Liver (tissue), 8 donors: ENCODE measurements at regions not wholly inside any gene's neighbourhood (a gene's known extent, or its start where the extent isn't known, plus 50 kb on each side); places are given as distances from the start of the nearest gene placed in this dataset.

Experiments
- DNase-seq: peaks from one replicate; pipeline ENCODE4 v3.0.0-alpha.2; 2017; ENCODE audit warnings: low spot score
- H3K27ac ChIP-seq, 2 donors: one replicate each; pipeline ENCODE4 v1.7.0; 2013; ENCODE audit warnings: inconsistent platforms in 2 of 2, low read length in 2 of 2, control low read depth in 1 of 2, low read depth in 1 of 2, mild to moderate bottlenecking in 1 of 2
- H3K27me3 ChIP-seq, 4 donors: one replicate each; pipeline versions ENCODE4 v1.6.1 to v1.7.0; 2013; ENCODE audit warnings: low read length in 3 of 4, inconsistent platforms in 1 of 4, mild to moderate bottlenecking in 1 of 4, moderate library complexity in 1 of 4; ENCODE audit not compliant: control insufficient read depth in 4 of 4, insufficient read depth in 4 of 4
- H3K36me3 ChIP-seq, 4 donors: one replicate each; pipeline versions ENCODE4 v1.6.1 to v1.7.0; 2013; ENCODE audit warnings: low read length in 3 of 4, mild to moderate bottlenecking in 3 of 4, low read depth in 1 of 4, moderate library complexity in 1 of 4; ENCODE audit not compliant: control insufficient read depth in 4 of 4, insufficient read depth in 3 of 4
- H3K4me1 ChIP-seq, 4 donors: one replicate each; pipeline versions ENCODE4 v1.6.1 to v1.7.0; 2013; ENCODE audit warnings: low read length in 3 of 4, mild to moderate bottlenecking in 3 of 4, moderate library complexity in 1 of 4; ENCODE audit not compliant: control insufficient read depth in 4 of 4, insufficient read depth in 4 of 4
- H3K4me3 ChIP-seq, 3 donors: one replicate each; pipeline versions ENCODE4 v1.6.1 to v1.7.0; 2013; ENCODE audit warnings: low read length in 3 of 3, control low read depth in 1 of 3, low read depth in 1 of 3, mild to moderate bottlenecking in 1 of 3
- H3K9ac ChIP-seq, 2 donors: one replicate each; pipeline ENCODE4 v1.7.0; 2013; ENCODE audit warnings: low read length in 2 of 2, mild to moderate bottlenecking in 2 of 2, moderate library complexity in 2 of 2, control low read depth in 1 of 2, low read depth in 1 of 2
- H3K9me3 ChIP-seq, 4 donors: one replicate each; pipeline versions ENCODE4 v1.6.1 to v1.7.0; 2013; ENCODE audit warnings: low read length in 3 of 4; ENCODE audit not compliant: control insufficient read depth in 4 of 4
- ATF3 ChIP-seq: IDR thresholded peaks from 2 replicates; pipeline ENCODE4 v1.6.1; 2016; ENCODE audit warnings: antibody characterized with exemption
- CTCF ChIP-seq: fragments of 150-350 bp; IDR thresholded peaks from 2 replicates; pipeline ENCODE4 v1.5.1; 2017; ENCODE audit warnings: improper control_type of control experiment, low read depth, low read length; ENCODE audit not compliant: missing input control
- EGR1 ChIP-seq, 2 donors: IDR thresholded peaks; 2 replicates each; pipeline ENCODE4 v1.6.1; 2016 to 2018; ENCODE audit warnings: antibody characterized with exemption in 2 of 2, low read depth in 2 of 2
- GABPA ChIP-seq, 2 donors: IDR thresholded peaks in 1 of 2; conservative IDR thresholded peaks in 1 of 2; 2 replicates each; pipeline ENCODE4 v1.6.1; 2016; ENCODE audit warnings: antibody characterized with exemption in 2 of 2, mild to moderate bottlenecking in 1 of 2, moderate library complexity in 1 of 2
- HNF4G ChIP-seq: IDR thresholded peaks from 2 replicates; pipeline ENCODE4 v1.6.1; 2016; ENCODE audit warnings: antibody characterized with exemption
- JUND ChIP-seq, 2 donors: IDR thresholded peaks; 2 replicates each; pipeline ENCODE4 v1.6.1; 2016; ENCODE audit warnings: antibody characterized with exemption in 2 of 2
- NR2F2 ChIP-seq: IDR thresholded peaks from 2 replicates; pipeline ENCODE4 v1.6.1; 2016; ENCODE audit warnings: antibody characterized with exemption
- RAD21 ChIP-seq, 2 donors: IDR thresholded peaks; 2 replicates each; pipeline ENCODE4 v1.6.1; 2016; ENCODE audit warnings: antibody characterized with exemption in 2 of 2, mild to moderate bottlenecking in 2 of 2
- REST ChIP-seq: IDR thresholded peaks from 2 replicates; pipeline ENCODE4 v1.6.1; 2016; ENCODE audit warnings: antibody characterized with exemption, mild to moderate bottlenecking
- TAF1 ChIP-seq: conservative IDR thresholded peaks from 2 replicates; pipeline ENCODE4 v1.6.1; 2016; ENCODE audit warnings: antibody characterized with exemption, mild to moderate bottlenecking
- YY1 ChIP-seq: IDR thresholded peaks from 2 replicates; pipeline ENCODE4 v1.6.1; 2016; ENCODE audit warnings: antibody characterized with exemption, mild to moderate bottlenecking
- ZBTB33 ChIP-seq: IDR thresholded peaks from 2 replicates; pipeline ENCODE4 v1.6.1; 2016; ENCODE audit warnings: antibody characterized with exemption
- WGBS: extraction: QIAGEN DNeasy Blood & Tissue Kit; methylation state at CpG from one replicate; pipeline ENCODE4 v1.1.7; 2013; 5-methylcytosine and 5-hydroxymethylcytosine counted together
- donor health status: healthy.
- donor health status: healthy.
- donor health status: healthy.
- donor health status: healthy.
- donor health status: healthy.

- TF ChIP-seq TAF1 (no peak), ZBTB33 (no peak), HNF4G (no peak), CTCF (no peak), REST (no peak), NR2F2 (peak; percentile 32), ATF3 (no peak)
Observed at GRCh38 chr2:66699793-66700676, 265.1 kb downstream of the MEIS1 start.

GRCh38 chr2:66700677-66701066 lies 265.7 kb downstream of the MEIS1 start:
- no peaks in the 10 kb centered on the region for H3K36me3 ChIP-seq
- 76% methylated on average over 3 of the region's 3 CpGs for WGBS
- peaks cover 0 to 5% (median 0%) of the 10 kb centered on the region in 4 donors for H3K27me3 ChIP-seq
- H3K4me3 ChIP-seq: no peak overlapping the region
- no peak overlapping the region for H3K27ac ChIP-seq
- TF ChIP-seq YY1: no peak
- TF ChIP-seq ATF3: no peak
- no peak for TF ChIP-seq GABPA (IDR thresholded peaks at IDR 0.05 in 1 of 2, conservative IDR thresholded peaks at IDR 0.05 in 1 of 2)
- no peak for TF ChIP-seq NR2F2
- no peak for TF ChIP-seq EGR1 (IDR thresholded peaks at IDR 0.05; ENCODE audit: low read depth in 2 of 2)
- TF ChIP-seq RAD21 (IDR thresholded peaks at IDR 0.05): no peak
- TF ChIP-seq JUND (IDR thresholded peaks at IDR 0.05): no peak
- no peak overlapping the region for H3K9ac ChIP-seq
- no peaks in the 10 kb centered on the region for H3K4me1 ChIP-seq
- no peak for DNase-seq
- H3K9me3 ChIP-seq: no peaks in the 10 kb centered on the region

More at GRCh38 chr2:66699793-66700676, 265.1 kb downstream of the MEIS1 start:
- WGBS: 63% methylated on average over 7 of the region's 7 CpGs
- no peak overlapping the region for H3K9ac ChIP-seq
- H3K9me3 ChIP-seq: no peaks in the 10 kb centered on the region
- H3K4me3 ChIP-seq: no peak overlapping the region
- H3K27ac ChIP-seq: no peak overlapping the region
- no peaks in the 10 kb centered on the region for H3K36me3 ChIP-seq
- H3K27me3 ChIP-seq: peaks cover 0 to 5% (median 0%) of the 10 kb centered on the region in 4 donors
- DNase-seq: no peak
- H3K4me1 ChIP-seq: no peaks in the 10 kb centered on the region
